Cardiac muscle cell (in vitro differentiated cells and primary cell): ENCODE measurements at regions not wholly inside any gene's neighbourhood (a gene's known extent, or its start where the extent isn't known, plus 50 kb on each side); places are given as distances from the start of the nearest gene placed in this dataset.

Experiments
- DNase-seq, 2 donors: peaks; one replicate each; pipeline versions ENCODE4 v3.0.0 to v3.0.0-alpha.2; 2010 to 2017; ENCODE audit warnings: low read depth in 1 of 2, low spot score in 1 of 2
- H3K27ac ChIP-seq: fragments of 200-600 bp; sonication (generic); 2 replicates; pipeline ENCODE4 v1.5.1; 2016
- H3K27me3 ChIP-seq: fragments of 200-600 bp; sonication (generic); 2 replicates; pipeline ENCODE4 v1.6.0; 2016; ENCODE audit warnings: control low read depth
- H3K36me3 ChIP-seq: fragments of 200-600 bp; sonication (generic); 2 replicates; pipeline ENCODE4 v1.5.1; 2016; ENCODE audit warnings: control low read depth
- H3K4me1 ChIP-seq: fragments of 200-600 bp; sonication (generic); 2 replicates; pipeline ENCODE4 v1.8.1; 2017; ENCODE audit warnings: low read depth, mild to moderate bottlenecking, mixed run types
- H3K4me3 ChIP-seq: fragments of 200-600 bp; sonication (generic); 2 replicates; pipeline ENCODE4 v1.5.1; 2016; ENCODE audit warnings: mild to moderate bottlenecking
- H3K9me3 ChIP-seq: fragments of 200-600 bp; sonication (generic); 2 replicates; pipeline ENCODE4 v1.5.1; 2017; ENCODE audit warnings: low read depth, mild to moderate bottlenecking, control low read depth
- TF ChIP-seq, protein P1 (sequence below): IDR thresholded peaks from 2 replicates; pipeline ENCODE4 v1.5.1; 2012; ENCODE audit warnings: low read depth, mild to moderate bottlenecking, low read length

DNA sequence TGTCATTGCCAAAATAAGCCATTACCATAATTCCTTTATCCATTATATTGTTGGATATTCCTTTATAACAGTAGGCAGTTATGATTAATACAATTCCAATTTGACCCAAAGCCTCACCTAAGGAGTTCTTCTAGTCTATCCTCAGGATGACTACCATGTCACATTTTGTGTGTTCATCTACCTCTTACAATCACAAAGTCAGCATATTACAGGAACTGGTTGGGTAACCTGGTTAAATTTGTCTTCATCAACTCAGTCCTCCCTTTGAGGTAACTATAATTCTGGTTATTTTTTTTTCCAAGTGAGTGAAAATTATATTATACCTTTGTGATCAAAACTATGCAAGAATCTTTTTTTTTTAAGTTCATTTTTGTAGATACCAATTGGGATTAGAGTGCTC is 540.5 kb downstream of the BTBD3 start:
- Histone ChIP-seq H3K9me3 (no peaks in the 10 kb centered on the region), H3K27me3 (no peaks in the 10 kb centered on the region), H3K36me3 (no peaks in the 10 kb centered on the region), H3K4me3 (no peak overlapping the region), H3K27ac (no peak overlapping the region), H3K4me1 (no peaks in the 10 kb centered on the region)
- TF ChIP-seq, protein P1, sequence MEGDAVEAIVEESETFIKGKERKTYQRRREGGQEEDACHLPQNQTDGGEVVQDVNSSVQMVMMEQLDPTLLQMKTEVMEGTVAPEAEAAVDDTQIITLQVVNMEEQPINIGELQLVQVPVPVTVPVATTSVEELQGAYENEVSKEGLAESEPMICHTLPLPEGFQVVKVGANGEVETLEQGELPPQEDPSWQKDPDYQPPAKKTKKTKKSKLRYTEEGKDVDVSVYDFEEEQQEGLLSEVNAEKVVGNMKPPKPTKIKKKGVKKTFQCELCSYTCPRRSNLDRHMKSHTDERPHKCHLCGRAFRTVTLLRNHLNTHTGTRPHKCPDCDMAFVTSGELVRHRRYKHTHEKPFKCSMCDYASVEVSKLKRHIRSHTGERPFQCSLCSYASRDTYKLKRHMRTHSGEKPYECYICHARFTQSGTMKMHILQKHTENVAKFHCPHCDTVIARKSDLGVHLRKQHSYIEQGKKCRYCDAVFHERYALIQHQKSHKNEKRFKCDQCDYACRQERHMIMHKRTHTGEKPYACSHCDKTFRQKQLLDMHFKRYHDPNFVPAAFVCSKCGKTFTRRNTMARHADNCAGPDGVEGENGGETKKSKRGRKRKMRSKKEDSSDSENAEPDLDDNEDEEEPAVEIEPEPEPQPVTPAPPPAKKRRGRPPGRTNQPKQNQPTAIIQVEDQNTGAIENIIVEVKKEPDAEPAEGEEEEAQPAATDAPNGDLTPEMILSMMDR, result no peak
- no peak for DNase-seq

DNA sequence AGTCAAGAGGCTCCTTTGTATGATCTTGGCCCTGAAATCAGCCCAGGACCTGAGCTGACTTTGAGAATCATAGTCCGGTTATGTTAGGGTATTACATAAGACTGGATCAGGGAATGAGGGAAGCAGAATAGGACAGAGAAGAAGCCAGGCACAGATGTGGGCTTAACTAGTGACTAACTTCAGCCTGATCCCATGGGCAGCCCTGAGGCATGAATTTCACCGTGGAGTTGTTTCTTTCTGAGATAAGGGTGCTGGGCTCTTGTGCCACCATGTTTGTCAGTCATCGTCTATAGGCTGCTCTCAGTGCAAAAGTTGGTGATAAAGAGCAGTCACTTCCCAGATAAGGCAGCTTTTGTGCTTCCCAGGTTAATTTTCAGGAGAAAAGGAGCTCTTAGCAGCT is 544.7 kb upstream of the SPTLC3 start:
- DNase-seq, result no peak
- Histone ChIP-seq H3K4me1 (no peaks in the 10 kb centered on the region), H3K9me3 (no peaks in the 10 kb centered on the region), H3K27ac (no peak overlapping the region), H3K36me3 (no peaks in the 10 kb centered on the region), H3K27me3 (no peaks in the 10 kb centered on the region), H3K4me3 (no peak overlapping the region)
- TF ChIP-seq, protein P1, result no peak

DNA sequence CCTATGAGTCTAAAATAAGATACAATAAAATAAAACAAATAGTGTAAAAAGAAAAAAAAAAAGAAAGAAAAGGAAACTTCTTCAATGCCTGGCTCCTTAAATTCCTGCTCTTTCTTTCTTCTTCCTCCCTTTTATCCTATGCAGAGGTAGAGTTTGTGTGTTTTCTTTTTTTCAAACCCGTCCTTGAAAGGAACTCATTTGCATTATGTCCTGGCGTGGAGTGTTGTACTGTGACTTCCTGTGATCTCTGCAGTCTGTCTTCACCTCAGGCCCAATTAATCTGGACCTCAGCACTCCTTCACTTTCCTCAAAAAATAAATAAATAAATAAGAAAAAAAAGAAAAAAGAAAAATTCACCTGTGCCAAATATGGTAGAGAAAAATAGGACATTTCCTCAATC is 541.9 kb upstream of the SPTLC3 start:
- Histone ChIP-seq H3K9me3 (no peaks in the 10 kb centered on the region), H3K4me3 (no peak overlapping the region), H3K4me1 (no peaks in the 10 kb centered on the region), H3K27ac (no peak overlapping the region), H3K27me3 (no peaks in the 10 kb centered on the region), H3K36me3 (no peaks in the 10 kb centered on the region)
- DNase-seq, result no peak
- TF ChIP-seq, protein P1, result no peak

DNA sequence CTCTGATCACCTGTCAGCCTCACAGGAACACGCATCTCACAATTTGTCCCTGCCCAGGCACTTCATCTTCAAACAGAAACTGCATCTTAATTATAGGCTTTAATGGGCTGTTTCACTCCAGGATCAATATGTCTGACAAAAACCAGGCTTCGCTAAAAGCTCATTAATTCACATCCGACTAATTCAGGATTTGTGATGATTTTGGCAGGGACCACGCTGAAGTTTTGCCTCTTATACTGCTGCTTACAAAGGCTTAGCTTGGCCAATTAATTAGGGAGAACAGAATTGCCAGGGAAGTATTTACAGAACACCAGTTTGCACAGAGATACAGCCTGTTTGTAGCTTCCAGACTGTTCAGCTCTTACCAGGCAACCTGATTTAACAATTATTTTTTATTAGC is 541.0 kb upstream of the SPTLC3 start:
- Histone ChIP-seq H3K4me1 (no peaks in the 10 kb centered on the region), H3K4me3 (no peak overlapping the region), H3K36me3 (no peaks in the 10 kb centered on the region), H3K9me3 (no peaks in the 10 kb centered on the region), H3K27me3 (no peaks in the 10 kb centered on the region), H3K27ac (no peak overlapping the region)
- TF ChIP-seq, protein P1, result no peak
- DNase-seq, result no peak

DNA sequence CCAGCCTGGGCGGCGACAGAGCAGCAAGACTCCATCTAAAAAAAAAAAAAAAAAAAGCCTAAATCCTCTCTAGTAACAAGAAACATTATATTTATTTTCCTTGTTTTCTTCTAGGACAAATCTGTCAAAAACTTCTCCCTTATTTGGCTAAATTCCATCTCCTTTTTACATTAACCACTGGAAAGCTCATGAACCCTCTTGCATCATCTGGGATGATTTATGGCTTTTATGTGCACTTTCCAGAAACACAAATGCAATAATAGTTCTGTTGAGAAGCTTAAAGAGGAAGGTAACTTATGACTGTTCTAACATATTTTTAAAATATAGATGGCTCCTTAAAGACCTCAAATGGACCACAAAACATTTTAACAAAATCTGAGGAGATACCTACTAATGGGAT is 526.1 kb upstream of the SPTLC3 start:
- H3K27me3 ChIP-seq, result no peaks in the 10 kb centered on the region
- H3K4me3 ChIP-seq, result no peak overlapping the region
- H3K4me1 ChIP-seq, result no peaks in the 10 kb centered on the region
- no peak overlapping the region for H3K27ac ChIP-seq
- DNase-seq, result peak in 1 of 2 donors; percentile 13
- no peaks in the 10 kb centered on the region for H3K36me3 ChIP-seq
- no peaks in the 10 kb centered on the region for H3K9me3 ChIP-seq
- TF ChIP-seq, protein P1, result no peak

DNA sequence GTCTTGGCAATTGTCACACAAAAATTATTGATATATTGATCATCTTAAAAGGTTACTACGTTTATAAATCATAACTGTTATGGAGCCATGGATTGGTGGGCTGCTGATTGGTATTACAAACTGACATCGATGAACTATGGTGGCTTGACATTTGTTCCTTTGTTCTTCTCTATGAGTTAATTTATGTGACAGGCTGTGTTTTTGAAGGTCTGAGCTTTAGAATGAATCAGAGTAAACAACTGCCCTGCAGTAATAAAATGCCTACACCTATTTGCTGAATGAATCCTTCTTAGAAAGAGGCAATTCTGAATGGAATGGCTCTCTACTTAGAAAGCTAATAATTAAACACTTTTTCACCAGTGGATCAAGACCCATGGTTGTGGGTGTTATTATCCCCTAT is 506.3 kb upstream of the SPTLC3 start:
- H3K27me3 ChIP-seq, result no peaks in the 10 kb centered on the region
- no peak for DNase-seq

More for the DNA sequence above, 506.3 kb upstream of the SPTLC3 start:
- H3K4me3 ChIP-seq, result no peak overlapping the region
- no peaks in the 10 kb centered on the region for H3K36me3 ChIP-seq
- TF ChIP-seq, protein P1, result no peak
- no peak overlapping the region for H3K27ac ChIP-seq
- no peaks in the 10 kb centered on the region for H3K9me3 ChIP-seq
- H3K4me1 ChIP-seq, result no peaks in the 10 kb centered on the region
